Small intestine (tissue), 7 donors: ENCODE measurements at regions not wholly inside any gene's neighbourhood (a gene's known extent, or its start where the extent isn't known, plus 50 kb on each side); places are given as distances from the start of the nearest gene placed in this dataset.

Experiments used
- DNase-seq, 2 donors: peaks; one replicate each; pipeline versions ENCODE4 v3.0.0 to v3.0.0-alpha.2; 2013
- FAIRE-seq: peaks from 2 replicates; lab custom pipeline; 2012; peaks lifted over from hg19 to GRCh38; lab: Jason Lieb, UNC
- H3K27ac ChIP-seq, 3 donors: one replicate each; pipeline ENCODE4 v1.5.1; 2013; ENCODE audit warnings: low read length in 2 of 3, mild to moderate bottlenecking in 2 of 3, control low read depth in 1 of 3, inconsistent platforms in 1 of 3, low read depth in 1 of 3, moderate library complexity in 1 of 3
- H3K27me3 ChIP-seq, 3 donors: one replicate each; pipeline ENCODE4 v1.6.1; 2013; ENCODE audit warnings: low read length in 3 of 3, inconsistent platforms in 1 of 3; ENCODE audit not compliant: control insufficient read depth in 3 of 3, insufficient read depth in 3 of 3
- H3K36me3 ChIP-seq, 3 donors: one replicate each; pipeline ENCODE4 v1.6.1; 2013; ENCODE audit warnings: low read length in 3 of 3, inconsistent platforms in 1 of 3, low read depth in 1 of 3, mild to moderate bottlenecking in 1 of 3, moderate library complexity in 1 of 3; ENCODE audit not compliant: control insufficient read depth in 3 of 3, insufficient read depth in 2 of 3
- H3K4me1 ChIP-seq, 3 donors: one replicate each; pipeline ENCODE4 v1.6.1; 2013; ENCODE audit warnings: low read length in 2 of 3, inconsistent platforms in 1 of 3, low read depth in 1 of 3, mild to moderate bottlenecking in 1 of 3, moderate library complexity in 1 of 3; ENCODE audit not compliant: control insufficient read depth in 3 of 3, insufficient read depth in 2 of 3
- H3K4me3 ChIP-seq, 3 donors: one replicate each; pipeline ENCODE4 v1.5.1; 2013; ENCODE audit warnings: low read length in 3 of 3, control low read depth in 1 of 3, inconsistent platforms in 1 of 3, low read depth in 1 of 3, mild to moderate bottlenecking in 1 of 3, moderate library complexity in 1 of 3
- H3K9me3 ChIP-seq, 2 donors: one replicate each; pipeline ENCODE4 v1.6.1; 2013; ENCODE audit warnings: low read depth in 1 of 2, low read length in 1 of 2; ENCODE audit not compliant: control insufficient read depth in 2 of 2, insufficient read depth in 1 of 2
- WGBS, 3 donors: extraction: QIAGEN DNeasy Blood & Tissue Kit; methylation state at CpG; one replicate each; pipeline ENCODE4 v1.1.7; 2013; 5-methylcytosine and 5-hydroxymethylcytosine counted together
- donor health status: healthy with polysubstance abuse.
- donor health status: control.
- donor health status: control.
- donor health status: Bipolar disorder and iron deficiency.
- donor health status: healthy.

DNA sequence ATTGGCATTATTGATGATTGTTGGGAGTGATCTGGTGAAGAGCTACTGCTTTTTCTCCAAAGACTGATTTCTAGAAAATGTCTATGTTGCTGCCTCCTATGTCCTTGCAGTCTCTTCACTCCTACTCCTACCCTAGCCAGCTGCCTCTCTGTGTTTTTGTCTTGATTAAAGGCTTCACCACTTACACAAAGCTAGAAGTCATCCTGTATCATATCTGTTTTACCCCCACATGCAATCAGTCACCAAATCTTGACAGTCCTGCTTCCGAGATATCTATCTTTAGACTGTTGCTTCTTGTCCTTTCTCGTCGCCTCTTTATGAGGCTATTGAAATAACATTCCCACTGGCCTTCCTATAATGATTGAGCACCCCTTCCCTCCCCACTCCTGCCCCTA is 84.5 kb upstream of the ITGA4 start:
- H3K27ac ChIP-seq: peak overlapping the region in 2 of 3 donors; percentile 30 to 43
- no peaks in the 10 kb centered on the region for H3K36me3 ChIP-seq
- no peaks in the 10 kb centered on the region for H3K9me3 ChIP-seq
- no peaks in the 10 kb centered on the region for H3K27me3 ChIP-seq
- H3K4me1 ChIP-seq: peaks cover 0 to 5% (median 0%) of the 10 kb centered on the region in 3 donors
- FAIRE-seq: no peak
- no peak overlapping the region for H3K4me3 ChIP-seq
- no peak for DNase-seq
- WGBS, 3 donors: 61 to 73% (median 67%) methylated on average over 3 of the region's 3 CpGs

- H3K27ac ChIP-seq: no peak overlapping the region
- DNase-seq (no peak), FAIRE-seq (no peak)
- no peaks in the 10 kb centered on the region for H3K27me3 ChIP-seq
- no peaks in the 10 kb centered on the region for H3K36me3 ChIP-seq
- 60 to 67% (median 63%) methylated on average over 8 of the region's 8 CpGs for WGBS, 3 donors
- no peak overlapping the region for H3K4me3 ChIP-seq
- no peaks in the 10 kb centered on the region for H3K9me3 ChIP-seq
- H3K4me1 ChIP-seq: peaks cover 0 to 5% (median 0%) of the 10 kb centered on the region in 3 donors
Observed at GRCh38 chr2:181374781-181375675, 82.2 kb upstream of the ITGA4 start.

- H3K9me3 ChIP-seq: no peaks in the 10 kb centered on the region
- no peak overlapping the region for H3K27ac ChIP-seq
- no peak overlapping the region for H3K4me3 ChIP-seq
- no peaks in the 10 kb centered on the region for H3K36me3 ChIP-seq
- DNase-seq (no peak), FAIRE-seq (no peak)
- peaks cover 0 to 5% (median 0%) of the 10 kb centered on the region in 3 donors for H3K4me1 ChIP-seq
- no peaks in the 10 kb centered on the region for H3K27me3 ChIP-seq
- WGBS, 3 donors: 77 to 79% (median 79%) methylated on average over 6 of the region's 6 CpGs
Observed at GRCh38 chr2:181376442-181376841, 80.7 kb upstream of the ITGA4 start.

- Histone ChIP-seq H3K4me1 (peaks cover 0 to 1% (median 0%) of the 10 kb centered on the region in 3 donors), H3K36me3 (no peaks in the 10 kb centered on the region), H3K4me3 (no peak overlapping the region), H3K27me3 (no peaks in the 10 kb centered on the region), H3K9me3 (no peaks in the 10 kb centered on the region), H3K27ac (no peak overlapping the region)
- no peak for DNase-seq
- 20 to 70% (median 41%) methylated on average over 1 of the region's 1 CpG for WGBS, 3 donors
- FAIRE-seq: no peak
Observed at GRCh38 chr2:181376999-181377398, 80.2 kb upstream of the ITGA4 start.

- no peak for FAIRE-seq
- no peaks in the 10 kb centered on the region for H3K4me1 ChIP-seq
- WGBS, 3 donors: 77 to 91% (median 80%) methylated on average over 5 of the region's 5 CpGs
- H3K4me3 ChIP-seq: no peak overlapping the region
- H3K27ac ChIP-seq: no peak overlapping the region
- H3K36me3 ChIP-seq: no peaks in the 10 kb centered on the region
- DNase-seq: no peak
- no peaks in the 10 kb centered on the region for H3K27me3 ChIP-seq
- H3K9me3 ChIP-seq: no peaks in the 10 kb centered on the region
Observed at GRCh38 chr2:181378491-181378890, 78.7 kb upstream of the ITGA4 start.

- FAIRE-seq: no peak
- WGBS, 3 donors: 72 to 80% (median 76%) methylated on average over 3 of the region's 3 CpGs
Observed at GRCh38 chr2:181380581-181380980, 76.6 kb upstream of the ITGA4 start.

DNA sequence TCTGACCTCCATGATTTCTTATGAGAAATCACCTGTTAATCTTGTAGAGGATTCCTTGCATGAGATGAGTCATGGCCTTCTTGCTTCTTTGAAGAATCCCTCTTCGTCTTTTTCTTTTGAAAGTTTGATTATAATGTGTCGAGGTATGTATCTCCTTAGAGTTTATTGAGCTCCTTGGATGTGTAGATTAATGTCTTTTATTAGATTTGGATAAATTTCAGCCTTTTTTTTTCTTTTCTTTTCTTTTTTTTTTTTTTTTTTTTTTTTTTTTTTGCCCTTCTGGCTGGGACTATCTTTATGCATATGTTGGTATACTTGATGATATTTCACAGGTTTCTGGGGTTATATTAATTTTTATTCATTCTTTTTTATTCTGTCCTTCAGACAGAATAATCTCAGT is 72.3 kb upstream of the ITGA4 start:
- Histone ChIP-seq H3K4me3 (no peak overlapping the region), H3K36me3 (no peaks in the 10 kb centered on the region), H3K9me3 (no peaks in the 10 kb centered on the region), H3K27me3 (no peaks in the 10 kb centered on the region), H3K27ac (no peak overlapping the region), H3K4me1 (no peaks in the 10 kb centered on the region)
- 79 to 97% (median 92%) methylated on average over 2 of the region's 2 CpGs for WGBS, 3 donors
- FAIRE-seq: no peak
- no peak for DNase-seq

More at GRCh38 chr2:181380581-181380980, 76.6 kb upstream of the ITGA4 start:
- Histone ChIP-seq H3K27ac (no peak overlapping the region), H3K27me3 (no peaks in the 10 kb centered on the region), H3K4me1 (no peaks in the 10 kb centered on the region), H3K4me3 (no peak overlapping the region), H3K9me3 (no peaks in the 10 kb centered on the region), H3K36me3 (no peaks in the 10 kb centered on the region)
- no peak for DNase-seq

DNA sequence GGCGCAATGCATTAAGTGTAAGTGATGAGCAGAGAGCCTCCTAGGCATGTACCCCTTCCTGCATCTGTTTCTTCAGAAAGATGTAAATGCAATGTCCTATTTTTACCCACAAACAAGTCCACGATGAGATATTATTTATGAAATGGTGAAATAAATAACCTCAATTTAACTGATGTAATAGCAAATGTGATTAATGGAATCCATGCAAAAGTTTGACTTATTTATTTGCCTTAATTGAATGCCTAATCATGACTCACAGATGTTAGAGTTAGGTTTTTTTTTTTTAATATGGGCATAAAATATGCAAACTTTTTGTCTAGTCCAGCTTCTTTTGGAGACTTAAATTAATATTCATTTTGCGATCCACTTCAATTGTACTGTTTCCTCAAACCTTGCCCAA is 67.7 kb upstream of the ITGA4 start:
- peaks cover 0 to 2% (median 0%) of the 10 kb centered on the region in 3 donors for H3K4me1 ChIP-seq

More for the DNA sequence above, 67.7 kb upstream of the ITGA4 start:
- no peak for DNase-seq
- Histone ChIP-seq H3K9me3 (no peaks in the 10 kb centered on the region), H3K36me3 (no peaks in the 10 kb centered on the region), H3K27me3 (no peaks in the 10 kb centered on the region), H3K27ac (no peak overlapping the region), H3K4me3 (no peak overlapping the region)
- no peak for FAIRE-seq
- 80 to 93% (median 86%) methylated on average over 3 of the region's 3 CpGs for WGBS, 3 donors
